ENCODE measurements at regions not wholly inside any gene's neighbourhood (a gene's known extent, or its start where the extent isn't known, plus 50 kb on each side); places are given as distances from the start of the nearest gene placed in this dataset.

- no peak overlapping the region for H3K4me3 ChIP-seq (replicated peaks; ENCODE audit: low read depth, low read length)
- TF ChIP-seq CTCF (IDR thresholded peaks at IDR 0.05; ENCODE audit: low read depth, low read length, missing control alignments) = no peak
- DNase-seq (ENCODE audit: extremely low read depth, low read depth) = no peak
Observed at GRCh38 chr11:134581121-134581626, 169.1 kb upstream of the B3GAT1 start.

- H3K4me3 ChIP-seq (replicated peaks; ENCODE audit: low read depth, low read length) = no peak overlapping the region
- TF ChIP-seq CTCF (IDR thresholded peaks at IDR 0.05; ENCODE audit: low read depth, low read length, missing control alignments) = no peak
- no peak for DNase-seq (ENCODE audit: extremely low read depth, low read depth)
Observed at GRCh38 chr11:134580610-134580975, 168.6 kb upstream of the B3GAT1 start.

GRCh38 chr11:134579724-134580609 is 167.9 kb upstream of the B3GAT1 start:
- DNase-seq (ENCODE audit: extremely low read depth, low read depth) = no peak
- H3K4me3 ChIP-seq (replicated peaks; ENCODE audit: low read depth, low read length) = no peak overlapping the region
- no peak for TF ChIP-seq CTCF (IDR thresholded peaks at IDR 0.05; ENCODE audit: low read depth, low read length, missing control alignments)

GRCh38 chr11:134578807-134579723 is 167.0 kb upstream of the B3GAT1 start:
- no peak for TF ChIP-seq CTCF (IDR thresholded peaks at IDR 0.05; ENCODE audit: low read depth, low read length, missing control alignments)
- DNase-seq (ENCODE audit: extremely low read depth, low read depth) = no peak
- no peak overlapping the region for H3K4me3 ChIP-seq (replicated peaks; ENCODE audit: low read depth, low read length)

GRCh38 chr11:134577751-134578395 is 165.8 kb upstream of the B3GAT1 start:
- H3K4me3 ChIP-seq (replicated peaks; ENCODE audit: low read depth, low read length) = no peak overlapping the region
- DNase-seq (ENCODE audit: extremely low read depth, low read depth) = no peak
- TF ChIP-seq CTCF (IDR thresholded peaks at IDR 0.05; ENCODE audit: low read depth, low read length, missing control alignments) = no peak

- TF ChIP-seq CTCF (IDR thresholded peaks at IDR 0.05; ENCODE audit: low read depth, low read length, missing control alignments) = no peak
- no peak for DNase-seq (ENCODE audit: extremely low read depth, low read depth)
- no peak overlapping the region for H3K4me3 ChIP-seq (replicated peaks; ENCODE audit: low read depth, low read length)
Observed at GRCh38 chr11:134576721-134577171, 164.7 kb upstream of the B3GAT1 start.

Data from HFF-Myc (cell line).